Gastrocnemius medialis (tissue), 4 donors: ENCODE measurements at regions not wholly inside any gene's neighbourhood (a gene's known extent, or its start where the extent isn't known, plus 50 kb on each side); places are given as distances from the start of the nearest gene placed in this dataset.

ENCODE experiments used
- ATAC-seq, 2 donors: fragments of 150-250 bp; one replicate each; pipeline ENCODE4 v1.9.1; 2016
- DNase-seq, 2 donors: peaks; one replicate each; pipeline ENCODE4 v3.0.0-alpha.2; 2019
- H3K27ac ChIP-seq, 4 donors: fragments of 200-600 bp; sonication (generic); 1 replicate in 1 of 4; 2 replicates in 3 of 4; pipeline ENCODE4 v1.5.1; 2016 to 2018; ENCODE audit warnings: mild to moderate bottlenecking in 2 of 4, moderate library complexity in 1 of 4
- H3K27me3 ChIP-seq, 3 donors: fragments of 200-600 bp; sonication (generic) in 2 of 3; 1 replicate in 1 of 3; 2 replicates in 2 of 3; pipeline versions ENCODE4 v1.5.1 to v1.6.0; 2016 to 2019; ENCODE audit warnings: mild to moderate bottlenecking in 1 of 3, moderate library complexity in 1 of 3
- H3K36me3 ChIP-seq, 2 donors: fragments of 200-600 bp; sonication (generic) in 1 of 2; one replicate each; pipeline ENCODE4 v1.5.1; 2017 to 2018
- H3K4me1 ChIP-seq, 2 donors: fragments of 200-600 bp; sonication (generic) in 1 of 2; one replicate each; pipeline ENCODE4 v1.5.1; 2016 to 2017; ENCODE audit warnings: mild to moderate bottlenecking in 2 of 2
- H3K4me3 ChIP-seq, 4 donors: fragments of 200-600 bp; sonication (generic) in 3 of 4; 1 replicate in 1 of 4; 2 replicates in 3 of 4; pipeline ENCODE4 v1.5.1; 2016 to 2019; ENCODE audit warnings: mild to moderate bottlenecking in 2 of 4
- H3K9me3 ChIP-seq, 3 donors: fragments of 200-600 bp; sonication (generic) in 2 of 3; 1 replicate in 1 of 3; 2 replicates in 2 of 3; pipeline ENCODE4 v1.5.1; 2016 to 2019
- CTCF ChIP-seq, 5 experiments: fragments of 450-650 bp in 3 of 5; fragments of 200-600 bp in 2 of 5; sonication (generic) in 2 of 5; IDR thresholded peaks in 4 of 5; conservative IDR thresholded peaks in 1 of 5; 1 replicate in 4 of 5; 2 replicates in 1 of 5; pipeline ENCODE4 v1.5.1; 2016 to 2019; ENCODE audit warnings: antibody characterized with exemption in 5 of 5, mild to moderate bottlenecking in 3 of 5, moderate library complexity in 3 of 5
- POLR2A ChIP-seq, 2 donors: fragments of 450-650 bp; IDR thresholded peaks; one replicate each; pipeline ENCODE4 v1.6.1; 2017; ENCODE audit warnings: antibody characterized with exemption in 2 of 2, mild to moderate bottlenecking in 2 of 2, moderate library complexity in 2 of 2
- in situ Hi-C, 4 donors: fragments of 200-750 bp; cut with MboI; loops; one replicate each; pipeline versions ENCODE4 v1.15.0 to v1.8.0; 2017; ENCODE audit warnings: low sequenced_read_pairs in 4 of 4
- intact Hi-C: fragments of 100-400 bp; cut with DNase I; formaldehyde crosslinking; loops from one replicate; pipeline ENCODE4 v1.15.1; 2023; ENCODE audit warnings: low total_unique reads

GRCh38 chr16:51010817-51011216, 140.3 kb downstream of the SALL1 start:
- ATAC-seq (no peak), DNase-seq (no peak)
- in situ Hi-C loops (no loop called here), intact Hi-C loops (no loop called here)
- Histone ChIP-seq H3K9me3 (no peaks in the 10 kb centered on the region), H3K4me1 (no peaks in the 10 kb centered on the region), H3K27me3 (no peaks in the 10 kb centered on the region), H3K27ac (no peak overlapping the region), H3K36me3 (no peaks in the 10 kb centered on the region), H3K4me3 (no peak overlapping the region)
- TF ChIP-seq CTCF (IDR thresholded peaks at IDR 0.05 in 4 of 5, conservative IDR thresholded peaks at IDR 0.05 in 1 of 5) (no peak), POLR2A (IDR thresholded peaks at IDR 0.05) (no peak)

- Histone ChIP-seq H3K4me3 (no peak overlapping the region), H3K27ac (no peak overlapping the region), H3K27me3 (no peaks in the 10 kb centered on the region), H3K4me1 (no peaks in the 10 kb centered on the region), H3K36me3 (no peaks in the 10 kb centered on the region), H3K9me3 (no peaks in the 10 kb centered on the region)
- DNase-seq: no peak
- intact Hi-C loops: no loop called here
- no peak for ATAC-seq
- TF ChIP-seq POLR2A (IDR thresholded peaks at IDR 0.05): no peak
- TF ChIP-seq CTCF (IDR thresholded peaks at IDR 0.05 in 4 of 5, conservative IDR thresholded peaks at IDR 0.05 in 1 of 5): no peak
- in situ Hi-C loops: no loop called here
Measured at GRCh38 chr16:51009813-51010212, 141.3 kb downstream of the SALL1 start.

- H3K4me1 ChIP-seq: no peaks in the 10 kb centered on the region
- no peak for DNase-seq
- no peak overlapping the region for H3K4me3 ChIP-seq
- H3K36me3 ChIP-seq: no peaks in the 10 kb centered on the region
- ATAC-seq: no peak
- TF ChIP-seq CTCF (IDR thresholded peaks at IDR 0.05 in 4 of 5, conservative IDR thresholded peaks at IDR 0.05 in 1 of 5): no peak
- no peak for TF ChIP-seq POLR2A (IDR thresholded peaks at IDR 0.05)
- no peaks in the 10 kb centered on the region for H3K9me3 ChIP-seq
- H3K27me3 ChIP-seq: no peaks in the 10 kb centered on the region
- in situ Hi-C loops: no loop called here
- H3K27ac ChIP-seq: no peak overlapping the region
- intact Hi-C loops: no loop called here
Measured at GRCh38 chr16:51009359-51009758, 141.7 kb downstream of the SALL1 start.

GRCh38 chr16:51008607-51009006, 142.5 kb downstream of the SALL1 start:
- no peak for TF ChIP-seq POLR2A (IDR thresholded peaks at IDR 0.05)
- TF ChIP-seq CTCF (IDR thresholded peaks at IDR 0.05 in 4 of 5, conservative IDR thresholded peaks at IDR 0.05 in 1 of 5): no peak

GRCh38 chr16:51008037-51008436, 143.0 kb downstream of the SALL1 start:
- Histone ChIP-seq H3K4me1 (no peaks in the 10 kb centered on the region), H3K36me3 (no peaks in the 10 kb centered on the region), H3K4me3 (no peak overlapping the region), H3K27me3 (no peaks in the 10 kb centered on the region), H3K9me3 (no peaks in the 10 kb centered on the region), H3K27ac (no peak overlapping the region)
- in situ Hi-C loops (no loop called here), intact Hi-C loops (no loop called here)
- no peak for TF ChIP-seq CTCF (IDR thresholded peaks at IDR 0.05 in 4 of 5, conservative IDR thresholded peaks at IDR 0.05 in 1 of 5)
- TF ChIP-seq POLR2A (IDR thresholded peaks at IDR 0.05): no peak
- DNase-seq: no peak
- ATAC-seq: no peak

More at GRCh38 chr16:51008607-51009006, 142.5 kb downstream of the SALL1 start:
- in situ Hi-C loops: no loop called here
- intact Hi-C loops: no loop called here
- Histone ChIP-seq H3K27me3 (no peaks in the 10 kb centered on the region), H3K4me1 (no peaks in the 10 kb centered on the region), H3K4me3 (no peak overlapping the region), H3K9me3 (no peaks in the 10 kb centered on the region), H3K27ac (no peak overlapping the region), H3K36me3 (no peaks in the 10 kb centered on the region)
- ATAC-seq (no peak), DNase-seq (no peak)
